KOPT-K1 (cell line): ENCODE measurements at regions not wholly inside any gene's neighbourhood (a gene's known extent, or its start where the extent isn't known, plus 50 kb on each side); places are given as distances from the start of the nearest gene placed in this dataset.
"Not testable (repeated sequence)": the region's sequence is repeated elsewhere in the genome, so short reads cannot be mapped to it uniquely, and the experiment has no call there.

Experiments used
- H3K27ac ChIP-seq: fragments of 200-600 bp; sonication (generic); 2 replicates; pipeline ENCODE4 v1.5.1; 2016; ENCODE audit warnings: antibody characterized with exemption, mild to moderate bottlenecking, low read depth, low read length; ENCODE audit not compliant: poor library complexity, severe bottlenecking
- H3K36me3 ChIP-seq: fragments of 200-600 bp; sonication (generic); 2 replicates; pipeline ENCODE4 v1.5.1; 2017; ENCODE audit warnings: antibody characterized with exemption, mild to moderate bottlenecking, low read length, moderate library complexity; ENCODE audit not compliant: insufficient read depth
- H3K9me3 ChIP-seq: fragments of 200-600 bp; sonication (generic); 2 replicates; pipeline ENCODE4 v1.5.1; 2017; ENCODE audit warnings: antibody characterized with exemption, low read length, mild to moderate bottlenecking; ENCODE audit not compliant: insufficient read depth, poor library complexity, severe bottlenecking

DNA sequence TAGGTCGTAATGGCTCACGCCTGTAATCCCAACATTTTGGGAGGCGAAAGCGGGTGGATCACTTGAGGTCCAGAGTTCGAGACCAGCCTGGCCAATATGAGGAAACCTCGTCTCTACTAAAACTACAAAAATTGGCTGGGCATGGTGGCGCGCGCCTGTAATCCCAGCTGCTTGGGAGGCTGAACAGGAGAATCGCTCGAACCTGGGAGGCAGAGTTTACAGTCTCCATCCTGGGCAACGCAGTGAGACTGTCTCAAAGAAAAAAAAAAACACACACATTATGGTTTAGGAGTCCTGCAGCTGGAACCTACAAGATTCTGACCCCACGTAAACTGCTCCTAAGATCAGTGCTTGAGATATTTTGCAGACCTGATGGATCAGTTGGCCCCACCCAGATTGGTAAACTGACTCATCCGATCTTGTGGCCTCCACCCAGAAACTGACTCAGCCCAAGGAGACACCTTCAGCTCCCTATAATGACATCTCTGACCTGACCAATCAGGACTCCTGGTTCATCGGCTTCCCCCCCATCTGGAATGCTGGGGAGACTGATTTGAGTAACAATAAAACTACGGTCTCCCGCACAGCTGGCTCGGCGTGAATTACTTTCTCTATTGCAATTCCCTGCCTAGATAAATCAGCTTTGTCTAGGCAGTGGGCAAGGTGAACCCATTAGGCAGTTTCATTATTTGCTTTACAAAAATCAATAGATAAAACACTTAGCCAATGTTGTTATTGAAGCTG is 96.2 kb upstream of the BTN3A2 start:
- Histone ChIP-seq H3K36me3 (no peaks in the 10 kb centered on the region), H3K27ac (peak overlapping the region; percentile 99), H3K9me3 (no peaks in the 10 kb centered on the region)

DNA sequence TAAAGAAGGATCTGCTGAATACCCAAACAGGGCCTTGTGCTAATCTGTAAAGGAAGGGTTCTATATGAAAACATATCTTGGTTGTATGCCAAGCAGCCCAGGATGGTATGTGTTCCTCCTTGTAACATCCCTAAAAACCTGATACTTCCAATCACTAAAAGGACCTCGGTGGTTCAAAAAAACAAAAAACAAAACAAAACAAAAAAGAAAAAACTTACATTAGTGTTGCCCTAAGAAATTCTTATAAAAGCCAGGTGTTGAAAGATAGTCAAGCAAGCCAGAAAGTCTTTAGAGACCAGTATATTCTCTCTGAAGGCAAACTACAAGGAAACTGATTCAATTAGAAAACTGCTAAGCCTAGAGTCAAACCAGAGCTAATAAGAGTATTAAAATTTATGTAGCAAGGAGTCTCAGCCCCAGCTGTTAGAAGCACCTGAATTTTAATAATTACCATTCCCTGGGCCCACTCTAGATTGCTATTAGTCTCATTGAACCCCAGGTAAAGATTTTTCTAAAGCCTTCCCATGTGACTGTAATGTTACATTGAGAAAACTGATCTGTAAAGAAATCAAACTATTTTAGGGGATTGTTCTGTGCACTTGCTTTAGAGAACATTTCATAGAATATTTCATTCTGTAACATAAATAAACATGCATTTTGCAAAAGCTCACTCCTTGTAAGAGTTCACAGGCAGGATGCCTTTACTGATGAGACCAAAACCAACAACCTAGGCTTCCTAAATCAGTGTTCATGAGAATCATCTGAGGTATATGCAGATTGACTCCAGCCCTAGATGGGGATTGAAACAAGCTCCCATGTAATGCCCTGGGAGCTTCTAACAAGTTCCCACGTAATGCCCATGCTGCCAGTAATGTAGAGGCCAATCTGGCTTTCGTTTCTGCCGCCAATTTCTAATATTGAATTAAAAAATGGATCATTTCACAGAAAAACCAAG is 95.2 kb upstream of the BTN3A2 start:
- Histone ChIP-seq H3K36me3 (no peaks in the 10 kb centered on the region), H3K27ac (peak overlapping the region; percentile 99), H3K9me3 (no peaks in the 10 kb centered on the region)

- Histone ChIP-seq H3K36me3 (no peaks in the 10 kb centered on the region), H3K27ac (peak overlapping the region; percentile 99), H3K9me3 (no peaks in the 10 kb centered on the region)
These were observed 94.5 kb upstream of the BTN3A2 start for GRCh38 chr6:26270486-26270861.

DNA sequence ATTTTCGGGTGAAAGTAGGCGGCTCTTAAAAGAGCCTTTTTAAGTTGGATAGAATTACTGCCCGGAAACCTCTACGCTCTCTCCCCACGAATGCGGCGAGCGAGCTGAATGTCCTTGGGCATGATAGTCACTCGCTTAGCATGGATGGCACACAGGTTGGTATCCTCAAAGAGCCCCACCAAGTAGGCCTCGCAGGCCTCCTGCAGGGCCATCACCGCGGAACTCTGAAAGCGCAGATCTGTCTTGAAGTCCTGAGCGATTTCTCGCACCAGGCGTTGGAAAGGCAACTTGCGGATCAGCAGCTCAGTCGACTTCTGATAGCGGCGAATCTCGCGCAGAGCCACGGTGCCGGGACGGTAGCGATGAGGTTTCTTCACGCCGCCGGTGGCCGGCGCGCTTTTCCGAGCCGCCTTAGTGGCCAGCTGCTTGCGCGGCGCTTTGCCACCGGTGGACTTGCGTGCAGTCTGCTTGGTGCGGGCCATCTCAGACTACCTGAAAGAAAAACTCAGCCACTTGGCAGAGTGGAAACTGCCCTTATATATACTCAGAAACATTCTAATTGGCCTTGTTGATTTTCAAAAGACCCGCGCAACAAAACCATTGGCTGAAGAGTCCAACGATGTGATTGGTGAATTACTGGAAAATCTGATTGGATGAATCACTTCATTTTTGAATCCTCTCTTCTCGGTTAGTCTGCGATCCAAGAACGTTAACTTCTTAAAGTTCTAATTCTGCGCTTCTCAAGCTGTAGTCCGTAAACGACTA is 93.9 kb upstream of the BTN3A2 start:
- Histone ChIP-seq H3K36me3 (no peaks in the 10 kb centered on the region), H3K9me3 (no peaks in the 10 kb centered on the region), H3K27ac (peak overlapping the region; percentile 99)

- Histone ChIP-seq H3K9me3 (no peaks in the 10 kb centered on the region), H3K27ac (peak overlapping the region; percentile 99), H3K36me3 (no peaks in the 10 kb centered on the region)
These were observed 93.4 kb upstream of the BTN3A2 start for GRCh38 chr6:26271668-26272024.

- Histone ChIP-seq H3K27ac (peak overlapping the region; percentile 99), H3K36me3 (no peaks in the 10 kb centered on the region), H3K9me3 (no peaks in the 10 kb centered on the region)
These were observed 92.8 kb upstream of the BTN3A2 start for GRCh38 chr6:26272171-26272637.

DNA sequence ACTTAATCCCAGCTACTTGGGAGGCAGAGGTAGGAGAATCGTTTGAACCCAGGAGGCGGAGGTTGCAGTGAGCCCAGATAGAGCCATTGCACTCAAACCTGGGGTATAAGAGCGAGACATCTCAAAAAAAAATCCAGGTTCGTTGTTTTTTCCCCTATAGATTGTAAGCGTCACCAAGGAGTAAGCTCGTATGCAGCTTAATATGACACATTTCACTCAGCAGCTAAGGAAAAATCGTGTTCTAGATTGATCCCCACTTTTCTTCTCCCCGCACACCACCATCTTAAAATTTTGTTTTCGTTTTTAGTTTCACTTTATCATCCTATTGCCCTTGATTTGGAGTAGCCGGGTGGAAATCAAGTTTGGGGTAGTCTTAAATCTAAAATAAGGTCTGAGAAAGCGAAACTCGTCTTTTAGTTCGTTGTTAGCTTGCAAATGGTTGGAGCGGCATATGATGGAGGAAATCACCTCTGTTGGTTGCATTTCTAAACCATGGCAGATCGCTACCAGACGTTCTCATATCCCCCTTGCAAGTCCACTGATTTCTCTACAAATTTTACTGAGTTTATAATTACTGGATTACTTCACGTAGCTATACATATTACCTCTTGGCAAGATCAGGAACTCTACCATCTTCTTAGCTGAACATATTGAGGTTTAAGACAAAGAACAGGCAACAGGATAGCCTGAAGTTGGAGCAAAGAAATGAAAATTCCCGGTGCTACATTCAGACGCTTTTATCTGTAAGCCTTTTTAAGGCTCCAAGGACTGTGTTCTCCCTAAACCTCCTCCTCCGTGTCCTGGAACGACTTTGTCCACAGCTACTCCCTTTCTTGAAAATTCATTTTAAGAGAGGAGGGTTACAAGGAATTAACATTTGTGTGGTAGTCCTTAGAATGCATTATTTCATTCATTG is 91.1 kb upstream of the BTN3A2 start:
- peak overlapping the region; percentile 99 for H3K27ac ChIP-seq
- H3K9me3 ChIP-seq = no peaks in the 10 kb centered on the region
- no peaks in the 10 kb centered on the region for H3K36me3 ChIP-seq

GRCh38 chr6:26275663-26276062 is 89.3 kb upstream of the BTN3A2 start:
- peak overlapping the region; percentile 99 for H3K27ac ChIP-seq

GRCh38 chr6:26276841-26277648 is 88.0 kb upstream of the BTN3A2 start:
- Histone ChIP-seq H3K9me3 (no peaks in the 10 kb centered on the region), H3K27ac (peak overlapping the region; percentile 99), H3K36me3 (no peaks in the 10 kb centered on the region)

More at GRCh38 chr6:26275663-26276062, 89.3 kb upstream of the BTN3A2 start:
- no peaks in the 10 kb centered on the region for H3K36me3 ChIP-seq
- H3K9me3 ChIP-seq = no peaks in the 10 kb centered on the region

DNA sequence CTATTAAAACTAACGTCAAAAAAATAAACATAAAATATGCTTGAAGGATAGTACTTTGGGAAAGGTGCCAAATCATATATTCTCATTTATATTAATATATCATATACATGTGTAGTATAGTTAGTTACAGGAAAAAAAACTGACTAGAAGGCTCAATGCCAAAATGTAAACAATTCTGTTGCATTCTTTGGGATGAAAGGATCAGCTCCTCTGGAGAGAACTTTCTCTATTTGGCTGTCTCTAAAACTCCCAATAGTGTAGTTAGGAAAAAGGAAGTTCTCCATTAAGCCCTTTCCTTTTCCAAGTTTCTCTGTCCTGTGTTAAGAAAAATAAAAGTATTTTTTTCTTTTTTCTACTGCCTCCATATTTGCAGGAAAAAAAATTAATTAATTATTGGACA is 86.5 kb upstream of the BTN3A2 start:
- no peaks in the 10 kb centered on the region for H3K9me3 ChIP-seq
- H3K27ac ChIP-seq = no peak overlapping the region
- H3K36me3 ChIP-seq = no peaks in the 10 kb centered on the region

- peak overlapping the region; percentile 12 for H3K27ac ChIP-seq
- not testable (repeated sequence) for H3K36me3 ChIP-seq, H3K9me3 ChIP-seq
These were observed 85.6 kb upstream of the BTN3A2 start for GRCh38 chr6:26279371-26279770.

DNA sequence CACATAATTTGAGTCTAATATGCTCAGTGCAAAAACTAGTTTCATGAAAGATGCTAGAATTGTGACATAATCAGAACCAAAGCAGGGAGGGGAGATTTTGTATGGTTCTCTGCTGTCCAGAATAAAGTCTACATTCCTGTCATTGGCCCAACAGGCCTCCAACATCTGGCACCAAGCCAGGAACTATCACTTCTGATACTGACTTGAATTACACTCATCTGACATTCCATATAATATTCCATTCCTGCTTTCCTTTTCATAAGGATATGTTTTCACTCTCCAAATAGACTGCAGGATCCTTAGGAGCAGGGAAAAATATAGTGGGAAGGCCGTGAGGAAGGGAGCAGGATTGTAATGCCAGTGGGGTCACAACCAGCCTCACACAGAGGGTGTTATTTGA is 84.6 kb upstream of the BTN3A2 start:
- Histone ChIP-seq H3K9me3 (no peaks in the 10 kb centered on the region), H3K27ac (peak overlapping the region; percentile 47), H3K36me3 (no peaks in the 10 kb centered on the region)

GRCh38 chr6:26284537-26285142 is 80.4 kb upstream of the BTN3A2 start:
- Histone ChIP-seq H3K9me3 (peaks cover 22% of the 10 kb centered on the region), H3K36me3 (no peaks in the 10 kb centered on the region), H3K27ac (peak overlapping the region; percentile 99)
